Left ventricle myocardium inferior (tissue), 1 donor: ENCODE measurements at regions not wholly inside any gene's neighbourhood (a gene's known extent, or its start where the extent isn't known, plus 50 kb on each side); places are given as distances from the start of the nearest gene placed in this dataset.
"Not testable (repeated sequence)": the region's sequence is repeated elsewhere in the genome, so short reads cannot be mapped to it uniquely, and the experiment has no call there.

Experiments used
- DNase-seq: peaks from one replicate; pipeline ENCODE4 v3.0.0-alpha.2; 2020
- H3K27ac ChIP-seq: fragments of 200-600 bp; replicated peaks from 2 replicates; pipeline ENCODE4 v1.8.0; 2021
- H3K27me3 ChIP-seq: fragments of 200-600 bp; 2 replicates; pipeline ENCODE4 v1.8.0; 2021; ENCODE audit warnings: low read depth
- H3K36me3 ChIP-seq: fragments of 200-600 bp; 2 replicates; pipeline ENCODE4 v1.8.0; 2021
- H3K4me1 ChIP-seq: fragments of 200-600 bp; 2 replicates; pipeline ENCODE4 v1.8.0; 2021
- H3K4me3 ChIP-seq: fragments of 200-600 bp; 2 replicates; pipeline ENCODE4 v1.8.0; 2021; ENCODE audit warnings: mild to moderate bottlenecking, moderate library complexity
- H3K9me3 ChIP-seq: fragments of 200-600 bp; replicated peaks from 2 replicates; pipeline ENCODE4 v1.8.0; 2021
- intact Hi-C: fragments of 100-400 bp; cut with micrococcal nuclease; formaldehyde crosslinking; loops from one replicate; pipeline ENCODE4 v1.11.0; 2022
- TF ChIP-seq, protein P1 (sequence below): fragments of 200-600 bp; IDR thresholded peaks from 2 replicates; pipeline ENCODE4 v1.8.0; 2021; ENCODE audit warnings: antibody characterized with exemption, mild to moderate bottlenecking, borderline replicate concordance
- donor health status: DM: no; HTN: yes; CAD: no; lungs with severe emphysema.

DNA sequence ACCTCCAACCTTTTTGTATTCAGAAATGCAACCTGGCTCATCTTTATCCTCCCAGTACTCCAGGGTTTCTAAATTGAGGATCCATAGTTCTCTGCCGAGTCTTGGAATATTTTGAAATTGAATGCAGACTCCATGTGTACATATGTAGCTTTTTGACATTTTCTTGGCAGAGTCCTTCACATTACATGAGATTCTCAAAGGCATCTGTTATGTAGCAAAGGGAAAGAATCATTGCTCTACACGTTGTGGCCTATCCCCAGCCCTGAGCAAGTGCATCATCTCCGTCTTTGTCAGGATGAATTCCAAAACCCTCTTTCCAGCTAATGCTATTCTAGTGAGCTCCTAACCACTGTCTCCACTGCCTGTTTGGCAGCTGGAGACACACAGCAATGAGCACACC, 742.9 kb downstream of the DHX35 start:
- H3K36me3 ChIP-seq = no peaks in the 10 kb centered on the region
- intact Hi-C loops = no loop called here
- peaks cover 12% of the 10 kb centered on the region for H3K4me1 ChIP-seq
- no peak overlapping the region for H3K27ac ChIP-seq
- H3K4me3 ChIP-seq = no peak overlapping the region
- no peaks in the 10 kb centered on the region for H3K9me3 ChIP-seq
- DNase-seq = no peak
- H3K27me3 ChIP-seq = no peaks in the 10 kb centered on the region
- TF ChIP-seq, protein P1, sequence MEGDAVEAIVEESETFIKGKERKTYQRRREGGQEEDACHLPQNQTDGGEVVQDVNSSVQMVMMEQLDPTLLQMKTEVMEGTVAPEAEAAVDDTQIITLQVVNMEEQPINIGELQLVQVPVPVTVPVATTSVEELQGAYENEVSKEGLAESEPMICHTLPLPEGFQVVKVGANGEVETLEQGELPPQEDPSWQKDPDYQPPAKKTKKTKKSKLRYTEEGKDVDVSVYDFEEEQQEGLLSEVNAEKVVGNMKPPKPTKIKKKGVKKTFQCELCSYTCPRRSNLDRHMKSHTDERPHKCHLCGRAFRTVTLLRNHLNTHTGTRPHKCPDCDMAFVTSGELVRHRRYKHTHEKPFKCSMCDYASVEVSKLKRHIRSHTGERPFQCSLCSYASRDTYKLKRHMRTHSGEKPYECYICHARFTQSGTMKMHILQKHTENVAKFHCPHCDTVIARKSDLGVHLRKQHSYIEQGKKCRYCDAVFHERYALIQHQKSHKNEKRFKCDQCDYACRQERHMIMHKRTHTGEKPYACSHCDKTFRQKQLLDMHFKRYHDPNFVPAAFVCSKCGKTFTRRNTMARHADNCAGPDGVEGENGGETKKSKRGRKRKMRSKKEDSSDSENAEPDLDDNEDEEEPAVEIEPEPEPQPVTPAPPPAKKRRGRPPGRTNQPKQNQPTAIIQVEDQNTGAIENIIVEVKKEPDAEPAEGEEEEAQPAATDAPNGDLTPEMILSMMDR = no peak

GRCh38 chr20:39703357-39703756, 741.2 kb downstream of the DHX35 start:
- H3K9me3 ChIP-seq, H3K36me3 ChIP-seq, H3K27me3 ChIP-seq, H3K27ac ChIP-seq, intact Hi-C loops, DNase-seq, H3K4me3 ChIP-seq: not testable (repeated sequence)
- peaks cover 21% of the 10 kb centered on the region for H3K4me1 ChIP-seq

GRCh38 chr20:39702701-39703349, 740.7 kb downstream of the DHX35 start:
- intact Hi-C loops = no loop called here
- no peak for DNase-seq
- H3K4me3 ChIP-seq = no peak overlapping the region
- H3K36me3 ChIP-seq = no peaks in the 10 kb centered on the region
- TF ChIP-seq, protein P1 = no peak
- no peaks in the 10 kb centered on the region for H3K27me3 ChIP-seq
- no peak overlapping the region for H3K27ac ChIP-seq
- peaks cover 21% of the 10 kb centered on the region for H3K4me1 ChIP-seq
- H3K9me3 ChIP-seq = no peaks in the 10 kb centered on the region

- H3K4me1 ChIP-seq = peaks cover 10% of the 10 kb centered on the region
- DNase-seq = no peak
These were observed 738.4 kb downstream of the DHX35 start for GRCh38 chr20:39700528-39700927.

DNA sequence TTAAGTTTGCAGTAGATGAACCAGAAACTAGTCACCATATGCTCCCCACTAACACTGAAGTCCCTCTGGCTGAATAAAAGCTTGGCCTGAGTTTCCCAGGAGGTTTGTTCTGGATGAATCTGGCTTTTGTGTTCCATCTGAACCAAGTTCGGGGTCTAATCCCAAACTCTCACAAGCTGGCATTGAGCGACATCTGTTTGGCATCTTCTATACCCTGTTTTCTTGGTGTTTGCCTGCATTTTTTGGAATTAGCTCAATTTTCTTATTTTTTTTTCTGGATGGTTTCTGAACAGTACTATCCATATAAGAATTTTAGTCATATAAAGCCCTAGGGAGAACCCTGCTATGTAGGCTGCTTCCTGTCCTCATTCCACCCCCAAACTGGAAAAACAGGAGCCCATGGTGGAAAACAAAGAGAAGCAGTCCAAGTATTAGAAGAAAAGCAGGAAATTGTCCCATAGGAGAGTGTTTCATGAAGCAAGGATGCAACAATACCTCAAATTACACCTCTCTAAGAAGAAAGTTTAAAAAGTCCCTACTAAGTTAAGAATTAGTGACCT, 737.1 kb downstream of the DHX35 start:
- Histone ChIP-seq H3K4me1 (peaks cover 10% of the 10 kb centered on the region), H3K9me3 (no peaks in the 10 kb centered on the region), H3K27ac (peak overlapping the region; percentile 54), H3K4me3 (no peak overlapping the region), H3K36me3 (no peaks in the 10 kb centered on the region), H3K27me3 (no peaks in the 10 kb centered on the region)
- TF ChIP-seq, protein P1 = no peak
- DNase-seq = no peak
- intact Hi-C loops = no loop called here

More at GRCh38 chr20:39700528-39700927, 738.4 kb downstream of the DHX35 start:
- no peaks in the 10 kb centered on the region for H3K27me3 ChIP-seq
- no peaks in the 10 kb centered on the region for H3K9me3 ChIP-seq
- intact Hi-C loops = no loop called here
- no peak overlapping the region for H3K27ac ChIP-seq
- H3K4me3 ChIP-seq = no peak overlapping the region
- TF ChIP-seq, protein P1 = no peak
- H3K36me3 ChIP-seq = no peaks in the 10 kb centered on the region

DNA sequence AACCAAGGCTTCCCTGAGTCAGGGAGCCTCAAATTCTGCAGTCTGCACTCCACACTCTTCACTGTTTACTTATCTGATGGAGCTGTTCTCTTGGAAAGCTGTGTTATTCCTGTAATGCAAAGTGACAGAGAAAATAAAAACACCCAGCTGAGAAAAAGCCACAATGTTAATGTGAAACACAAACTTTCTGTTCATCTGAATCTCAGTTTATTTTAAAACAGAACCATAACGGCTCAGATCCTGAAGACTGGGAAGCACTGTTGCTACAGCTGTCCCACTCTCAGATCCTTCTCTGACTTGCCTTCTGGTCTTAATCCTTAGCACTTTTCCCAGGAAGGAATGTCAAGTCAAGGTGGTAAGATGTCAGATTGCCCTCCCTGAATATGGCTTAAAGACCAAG, 736.6 kb downstream of the DHX35 start:
- H3K27ac ChIP-seq = peak overlapping the region; percentile 54
- intact Hi-C loops = no loop called here
- TF ChIP-seq, protein P1 = no peak
- H3K4me3 ChIP-seq = no peak overlapping the region
- no peaks in the 10 kb centered on the region for H3K27me3 ChIP-seq
- no peak for DNase-seq
- peaks cover 10% of the 10 kb centered on the region for H3K4me1 ChIP-seq
- no peaks in the 10 kb centered on the region for H3K36me3 ChIP-seq
- no peaks in the 10 kb centered on the region for H3K9me3 ChIP-seq
